Mucosa of gallbladder (tissue), 1 donor: ENCODE measurements at regions not wholly inside any gene's neighbourhood (a gene's known extent, or its start where the extent isn't known, plus 50 kb on each side); places are given as distances from the start of the nearest gene placed in this dataset.
"Not testable (repeated sequence)": the region's sequence is repeated elsewhere in the genome, so short reads cannot be mapped to it uniquely, and the experiment has no call there.

Experiments
- DNase-seq: peaks from one replicate; pipeline ENCODE4 v3.0.0-alpha.2; 2020; ENCODE audit warnings: low spot score
- donor health status: DM: no; HTN: no; CAD: no.

DNA sequence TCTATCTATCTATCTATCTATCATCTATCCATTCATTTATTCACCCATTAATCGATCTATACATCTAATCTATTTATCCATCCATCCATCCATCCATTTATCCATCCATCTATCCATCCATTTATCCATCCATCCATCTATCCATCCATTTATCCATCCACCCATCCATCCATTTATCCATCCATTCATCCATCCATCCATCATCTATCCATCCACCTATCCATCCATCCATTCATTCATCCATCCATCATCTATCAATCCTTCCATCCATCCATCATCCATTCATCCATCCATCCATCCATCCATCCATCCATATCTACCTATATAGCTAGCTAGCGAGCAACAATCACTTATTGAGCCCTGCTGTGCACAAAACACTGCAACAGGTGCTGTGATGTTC, 953.1 kb upstream of the ZNF722 start:
- no peak for DNase-seq

DNA sequence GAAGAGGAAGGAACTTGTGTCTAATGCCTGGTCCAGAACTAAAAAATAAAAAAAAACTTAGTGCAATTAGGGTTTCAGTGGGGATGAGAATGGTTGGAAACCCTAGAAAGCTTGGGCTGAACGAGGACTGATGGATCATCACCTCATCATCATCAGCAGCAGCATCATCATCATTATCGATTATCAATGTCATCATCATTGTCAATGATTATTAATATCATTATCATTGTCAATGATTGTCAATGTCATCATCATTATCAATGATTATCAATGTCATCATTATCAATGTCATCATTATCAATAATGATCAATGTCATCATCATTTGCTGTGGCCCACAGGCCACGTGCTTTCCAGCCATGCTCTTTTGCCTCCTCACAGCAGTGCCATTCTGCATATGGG, 952.0 kb upstream of the ZNF722 start:
- no peak for DNase-seq

DNA sequence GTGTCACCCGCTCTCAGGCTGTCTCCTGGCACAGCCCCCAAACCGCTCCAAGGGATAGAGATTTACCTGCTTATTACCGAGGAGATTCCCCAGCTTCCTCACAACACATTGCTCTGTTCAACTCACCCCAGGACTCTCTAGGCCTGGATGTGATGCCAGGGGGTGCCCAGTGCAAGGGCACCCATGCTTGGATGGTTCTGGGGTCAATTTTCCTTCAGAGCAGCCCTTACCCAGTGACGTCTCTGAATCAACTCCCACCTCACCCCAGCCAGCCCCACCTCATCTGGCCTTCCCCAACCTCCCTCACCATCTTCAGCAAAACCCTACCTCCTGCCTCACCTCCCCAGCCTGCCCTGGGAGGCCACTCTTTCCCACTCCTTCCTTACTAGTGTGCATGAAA, 951.6 kb upstream of the ZNF722 start:
- DNase-seq = no peak

DNA sequence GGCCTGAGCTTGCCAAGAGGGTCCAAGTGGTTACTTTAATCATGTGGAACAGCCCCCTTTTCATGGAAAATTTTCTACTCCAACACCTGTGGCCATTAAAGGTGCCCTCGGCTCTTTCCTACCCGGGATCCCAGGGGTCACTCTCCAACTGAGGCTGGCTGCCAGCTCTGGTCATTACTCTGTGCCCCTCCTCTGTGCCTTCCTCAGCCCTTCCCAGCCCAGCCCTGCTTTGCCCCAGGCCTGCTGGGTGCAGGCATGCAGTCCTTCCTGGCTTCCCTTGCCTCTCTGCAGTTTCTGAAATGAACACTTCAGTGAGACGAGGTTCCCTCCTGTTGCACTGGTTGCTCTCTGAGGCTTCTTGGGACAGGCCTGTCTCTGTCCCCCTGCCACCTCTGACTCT, 951.1 kb upstream of the ZNF722 start:
- DNase-seq = no peak

DNA sequence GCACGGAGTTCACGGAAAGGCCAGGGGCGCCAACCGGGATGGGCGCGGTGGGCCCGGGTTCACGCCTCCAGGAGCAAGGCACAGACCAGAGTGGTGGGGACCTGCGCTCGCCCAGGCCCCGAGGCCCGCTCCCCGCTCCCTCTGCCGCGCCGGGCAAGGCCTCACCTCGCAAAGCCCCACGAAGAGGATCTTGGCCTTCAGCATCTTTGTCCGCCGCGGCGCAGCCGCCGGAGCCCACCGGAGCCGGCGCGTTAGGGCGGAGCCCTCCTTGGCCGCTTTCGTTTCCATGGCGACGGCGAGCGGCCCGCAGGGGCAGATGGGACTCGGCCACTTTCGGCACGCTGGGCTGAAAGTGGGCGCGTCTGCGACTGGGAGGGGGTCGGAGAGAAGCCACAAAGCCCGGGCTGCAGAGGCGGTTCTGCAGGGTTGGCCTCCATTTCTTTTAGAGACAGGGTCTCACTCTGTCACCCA, 944.4 kb upstream of the ZNF722 start:
- DNase-seq = no peak

DNA sequence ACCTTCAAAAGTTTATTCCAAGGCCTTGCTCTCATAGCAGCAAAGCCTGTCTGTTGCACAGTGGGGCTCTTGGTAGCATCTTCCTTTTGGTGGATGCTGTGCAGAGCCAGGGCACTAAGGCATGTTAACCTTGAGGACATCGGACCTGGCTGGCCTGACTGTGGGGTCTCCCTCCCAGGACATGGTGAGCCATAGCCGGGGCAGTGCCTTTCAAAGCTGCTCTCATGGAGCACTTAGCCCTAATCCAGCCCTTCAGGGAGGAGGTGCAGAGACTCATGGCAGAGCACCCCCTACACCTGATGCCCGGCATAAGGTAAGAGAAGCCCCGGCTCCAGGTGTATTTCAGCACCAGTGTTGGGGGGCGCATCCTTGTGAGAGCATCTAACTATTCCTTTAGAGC, 941.4 kb upstream of the ZNF722 start:
- DNase-seq = no peak

DNA sequence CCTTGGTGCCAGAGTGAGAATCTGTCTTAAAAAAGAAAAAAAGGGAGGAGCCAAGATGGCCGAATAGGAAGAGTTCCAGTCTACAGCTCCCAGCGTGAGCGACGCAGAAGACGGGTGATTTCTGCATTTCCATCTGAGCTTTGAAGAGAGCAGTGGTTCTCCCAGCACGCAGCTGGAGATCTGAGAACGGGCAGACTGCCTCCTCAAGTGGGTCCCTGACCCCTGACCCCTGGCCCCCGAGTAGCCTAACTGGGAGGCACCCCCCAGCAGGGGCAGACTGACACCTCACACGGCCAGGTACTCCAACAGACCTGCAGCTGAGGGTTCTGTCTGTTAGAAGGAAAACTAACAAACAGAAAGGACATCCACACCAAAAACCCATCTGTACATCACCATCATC, 937.9 kb upstream of the ZNF722 start:
- DNase-seq = not testable (repeated sequence)

DNA sequence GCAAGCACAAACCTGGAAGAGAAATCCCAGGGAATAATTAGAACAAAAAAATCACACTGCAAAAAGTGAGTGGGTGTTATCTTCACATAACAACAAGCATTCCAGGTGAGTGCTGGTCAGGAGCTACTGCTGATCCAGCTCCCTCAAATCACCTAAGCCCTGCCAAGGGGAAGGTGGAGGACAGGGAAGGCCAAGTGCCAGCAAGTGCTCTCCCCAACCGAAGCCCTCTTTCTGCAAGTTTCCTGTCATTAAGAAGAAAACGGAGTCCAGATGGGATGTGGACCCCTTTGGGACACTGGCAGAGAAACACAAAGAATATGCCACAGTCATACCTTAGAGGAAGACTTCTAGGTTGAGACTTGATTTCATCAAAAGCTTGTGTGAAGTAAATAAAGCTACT, 933.0 kb upstream of the ZNF722 start:
- peak; percentile 2 for DNase-seq

DNA sequence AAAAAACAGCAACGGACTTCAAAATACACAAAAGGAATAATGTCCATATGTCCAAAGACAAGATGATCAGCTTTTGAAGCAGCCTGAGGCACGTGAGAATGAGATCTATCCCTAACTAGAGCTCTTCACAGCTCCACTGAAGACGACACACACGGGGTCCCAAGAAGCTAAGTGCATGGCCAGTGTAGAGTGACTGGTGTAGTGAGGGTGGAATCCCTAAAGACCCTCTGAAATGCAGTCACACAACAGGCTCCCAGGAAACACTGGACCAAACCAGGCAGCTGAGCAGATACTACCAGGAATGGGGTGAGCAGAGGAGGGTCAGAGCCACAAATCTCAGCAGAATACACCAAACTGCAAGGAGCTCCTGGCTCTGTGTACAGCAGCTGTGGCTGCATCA, 932.4 kb upstream of the ZNF722 start:
- DNase-seq = peak; percentile 7

DNA sequence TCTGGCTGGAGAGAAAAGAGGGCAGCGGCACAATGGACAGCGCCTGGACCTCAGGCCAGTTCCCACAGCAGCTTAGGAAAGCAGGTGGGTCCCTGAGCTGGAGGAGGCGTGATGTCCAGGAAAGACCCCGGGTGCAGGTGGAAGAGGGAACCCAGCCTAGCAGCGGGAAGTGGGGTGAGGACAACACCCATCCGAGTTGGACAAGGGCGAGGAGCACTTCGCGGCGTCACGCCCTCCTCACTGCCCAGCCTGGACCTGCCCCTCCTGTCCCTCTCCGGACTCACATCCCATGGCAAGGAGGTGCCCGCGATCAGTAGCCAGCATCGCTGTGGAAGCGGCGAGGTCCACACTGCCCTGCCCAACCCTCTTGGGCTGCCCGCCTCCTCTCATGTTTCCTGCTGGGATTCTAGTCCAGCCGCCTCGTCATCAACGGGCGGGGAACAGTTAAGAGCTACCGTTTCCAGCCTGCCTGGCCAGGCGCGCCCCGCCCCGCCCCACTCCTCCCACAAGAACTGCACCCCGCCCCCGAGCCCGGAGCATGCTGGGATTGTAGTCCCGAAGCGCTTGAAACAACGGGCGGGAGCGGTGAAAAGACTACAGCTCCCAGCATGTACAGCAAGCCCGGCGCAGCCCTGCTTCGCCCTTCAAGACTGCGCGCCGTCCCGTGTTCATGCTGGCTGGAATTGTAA, 930.6 kb upstream of the ZNF722 start:
- DNase-seq = peak; percentile 42

DNA sequence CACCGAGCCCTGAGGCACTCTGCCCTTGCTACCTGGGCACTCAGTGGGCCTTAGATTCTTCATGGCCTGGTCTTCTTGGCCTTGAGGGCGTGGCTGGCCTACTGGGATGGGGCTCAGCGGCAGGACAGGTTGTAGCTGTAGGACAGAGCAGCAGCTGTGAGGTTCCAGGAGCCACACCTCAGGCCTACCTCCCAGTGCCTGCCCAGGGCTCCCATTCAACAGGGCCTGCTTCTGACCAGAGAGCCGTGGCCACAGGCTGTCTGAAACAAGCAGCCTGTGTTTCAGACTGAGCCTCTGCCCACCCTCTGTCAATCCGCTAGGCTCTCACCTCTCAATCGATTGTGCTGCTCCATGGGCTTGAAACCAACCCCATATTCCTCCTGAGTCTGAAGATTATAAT, 928.0 kb upstream of the ZNF722 start:
- peak; percentile 8 for DNase-seq

DNA sequence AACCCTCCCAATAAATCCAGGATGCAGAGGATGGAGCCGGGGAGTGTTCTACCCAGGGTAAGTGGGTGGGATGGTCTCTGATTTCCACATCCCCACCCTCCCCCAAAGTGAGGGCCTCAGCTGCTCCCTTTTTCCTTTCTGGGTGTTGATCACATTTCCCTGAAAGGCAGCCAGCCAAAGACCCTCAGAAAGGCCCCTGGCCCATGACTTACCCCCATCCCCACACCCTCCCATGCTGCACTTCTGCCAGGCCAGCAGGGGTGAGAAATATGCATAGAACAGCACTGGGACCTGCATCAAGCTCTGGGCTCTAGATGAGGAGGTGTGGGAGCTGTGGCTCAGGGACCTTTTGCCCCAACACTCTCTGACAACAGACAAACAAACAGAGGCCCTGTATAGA, 927.3 kb upstream of the ZNF722 start:
- DNase-seq = peak; percentile 4

DNA sequence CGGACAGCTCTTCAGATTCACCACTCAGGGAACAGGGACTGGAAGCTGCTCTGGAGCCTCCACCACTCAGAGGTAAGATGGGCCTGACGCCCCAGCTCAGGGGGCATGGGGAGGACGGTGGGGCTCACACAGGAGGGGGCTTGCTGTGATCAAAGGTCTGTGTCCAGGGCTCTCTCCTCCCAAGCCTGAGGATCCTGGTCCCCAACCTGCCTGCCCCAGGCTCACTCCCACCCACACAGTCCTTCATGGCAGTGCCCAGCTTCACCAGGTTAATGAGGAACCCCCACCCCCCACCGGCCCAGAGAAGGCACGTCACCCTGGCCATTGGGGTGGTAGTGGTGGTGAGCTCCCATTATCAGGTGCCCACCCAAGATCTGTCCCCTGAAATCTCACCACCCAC, 926.7 kb upstream of the ZNF722 start:
- peak; percentile 5 for DNase-seq

DNA sequence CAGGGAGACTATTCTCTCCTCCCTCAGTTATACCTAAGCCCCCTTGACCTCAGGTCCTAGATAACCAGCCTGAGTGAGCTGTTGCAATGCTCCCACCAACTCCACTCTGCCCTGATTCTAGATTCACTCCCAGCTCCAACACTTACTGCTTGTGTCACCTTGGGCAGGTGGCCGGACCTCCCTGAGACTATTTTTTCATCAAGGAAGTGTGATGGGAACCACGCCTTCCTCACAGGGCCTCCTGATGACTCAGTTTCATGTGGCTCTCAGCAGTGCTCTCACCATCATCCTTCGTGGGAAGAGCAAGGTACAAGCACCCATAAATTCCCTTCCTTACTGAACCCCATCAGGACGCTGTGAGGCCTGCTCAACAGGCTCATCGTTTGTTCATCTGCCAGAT, 925.8 kb upstream of the ZNF722 start:
- DNase-seq = no peak

DNA sequence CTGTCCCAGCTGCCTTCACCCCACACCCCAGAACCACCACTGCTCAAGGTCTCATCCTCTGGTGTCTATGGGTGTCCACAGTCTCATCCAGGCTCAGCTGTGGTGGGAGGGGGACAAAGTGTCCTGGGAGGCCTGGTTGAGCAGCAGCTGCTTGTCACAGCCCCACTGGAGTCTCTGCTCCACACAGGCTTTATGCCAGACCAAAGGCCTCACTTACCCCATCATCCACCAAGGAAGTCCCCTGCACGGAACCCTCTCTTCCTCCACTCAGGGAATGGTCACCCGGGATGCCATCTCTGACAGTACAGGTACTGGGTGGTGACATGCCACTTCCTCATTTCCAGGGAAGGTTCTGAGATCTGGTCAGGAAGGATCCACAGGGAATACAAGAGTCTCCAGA, 925.4 kb upstream of the ZNF722 start:
- peak; percentile 4 for DNase-seq

DNA sequence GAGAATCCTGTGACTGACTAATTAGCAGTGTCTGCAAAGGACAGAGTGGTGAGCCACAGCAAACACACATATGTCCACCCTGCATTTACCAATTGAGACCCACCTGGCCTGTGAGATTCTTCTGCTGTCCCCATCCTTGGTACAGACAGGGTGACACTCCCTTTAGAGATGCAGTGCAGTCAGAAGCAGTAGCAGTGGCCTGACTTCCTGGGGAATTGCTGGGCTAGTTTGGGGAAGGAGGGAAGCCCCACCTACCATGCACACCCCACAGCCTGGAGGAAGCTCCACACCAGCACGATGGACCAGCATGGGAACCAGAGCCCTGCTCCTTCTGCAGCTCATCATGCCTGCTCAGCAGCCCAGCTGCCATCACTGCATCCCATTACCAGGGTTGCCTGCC, 924.9 kb upstream of the ZNF722 start:
- DNase-seq = peak; percentile 1

DNA sequence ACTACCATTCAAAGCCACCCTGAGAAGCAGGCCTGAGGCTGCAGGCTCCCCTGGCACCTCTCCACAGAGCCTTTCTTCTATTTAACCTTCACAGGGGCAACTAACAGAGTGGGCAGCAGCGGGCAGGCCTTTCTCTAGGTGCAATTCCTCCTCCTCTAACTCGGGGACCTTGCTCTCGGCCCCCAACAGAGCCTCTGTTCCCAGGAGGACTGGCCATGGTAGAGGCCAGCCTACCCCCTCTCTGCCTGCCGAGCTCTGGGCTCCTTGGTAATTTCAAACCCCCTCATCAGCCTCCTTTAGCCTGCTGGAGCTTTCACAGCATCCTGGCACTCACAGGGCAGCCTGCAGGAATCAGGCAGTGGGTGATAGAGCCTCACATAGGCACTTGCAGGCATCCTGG, 920.8 kb upstream of the ZNF722 start:
- DNase-seq = peak; percentile 6

DNA sequence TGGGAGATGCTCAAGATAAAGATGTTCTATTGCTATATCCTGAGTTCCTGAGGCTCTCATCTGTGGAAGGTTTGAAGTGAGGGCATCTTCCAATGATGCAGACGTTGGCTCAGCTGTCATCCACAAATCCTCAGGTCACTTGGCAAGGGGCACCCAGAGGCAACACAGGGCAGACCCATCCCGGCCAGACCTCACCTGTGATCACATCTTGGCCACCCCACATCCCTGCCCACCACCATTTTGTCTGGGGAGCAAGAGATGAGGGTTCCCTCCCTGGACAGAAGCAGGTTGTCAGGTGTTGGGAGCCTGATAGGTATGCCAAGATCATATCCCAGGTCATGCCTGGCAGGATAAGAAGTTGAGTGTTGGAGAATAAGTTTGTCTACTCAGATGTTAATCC, 918.2 kb upstream of the ZNF722 start:
- peak; percentile 8 for DNase-seq

DNA sequence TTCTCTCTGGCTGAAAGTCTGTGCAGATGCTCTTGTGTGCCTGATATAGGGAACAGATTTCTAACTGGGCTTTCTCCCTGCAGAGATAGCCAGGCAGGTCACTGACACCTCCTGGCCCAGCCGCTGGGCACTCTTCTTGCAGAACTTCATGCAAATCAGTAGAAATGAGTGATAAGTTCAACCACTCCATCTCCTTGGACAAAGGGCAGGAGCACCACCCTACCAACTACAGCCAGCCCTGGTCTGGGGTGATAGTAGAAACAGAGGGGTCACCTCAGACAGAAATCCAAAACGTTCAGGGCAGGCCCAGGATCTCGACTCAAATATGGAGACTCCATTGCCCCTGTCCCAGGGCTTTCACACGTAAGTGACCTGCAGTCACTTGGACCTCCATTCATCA, 917.8 kb upstream of the ZNF722 start:
- peak; percentile 2 for DNase-seq

DNA sequence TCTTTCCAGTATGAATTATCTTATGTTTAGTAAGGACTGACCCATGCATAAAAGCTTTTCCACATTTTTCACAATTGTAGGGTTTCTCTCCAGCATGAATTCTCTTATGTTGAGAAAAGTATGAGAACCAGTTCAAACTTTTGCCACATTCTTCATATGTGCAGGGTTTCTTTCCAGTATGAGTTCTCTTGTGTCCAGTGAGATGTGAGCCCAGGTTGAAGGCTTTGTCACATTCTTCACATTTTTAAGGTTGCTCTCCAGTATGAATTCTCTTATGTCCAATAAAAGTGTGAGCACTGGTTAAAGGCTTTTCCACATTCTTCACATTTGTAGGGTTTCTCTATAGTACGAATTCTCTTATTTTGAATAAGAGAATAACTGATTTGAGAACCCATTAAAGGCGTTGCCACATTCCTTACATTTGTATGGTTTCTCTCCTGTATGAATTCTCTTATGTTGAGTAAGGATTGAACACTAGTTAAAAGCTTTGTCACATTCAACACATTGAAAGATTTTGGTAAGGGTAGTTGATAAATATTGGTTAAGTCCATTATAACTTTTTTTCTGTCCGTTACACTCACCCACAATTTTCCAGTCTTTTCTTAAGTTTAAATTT, 911.0 kb upstream of the ZNF722 start:
- no peak for DNase-seq

DNA sequence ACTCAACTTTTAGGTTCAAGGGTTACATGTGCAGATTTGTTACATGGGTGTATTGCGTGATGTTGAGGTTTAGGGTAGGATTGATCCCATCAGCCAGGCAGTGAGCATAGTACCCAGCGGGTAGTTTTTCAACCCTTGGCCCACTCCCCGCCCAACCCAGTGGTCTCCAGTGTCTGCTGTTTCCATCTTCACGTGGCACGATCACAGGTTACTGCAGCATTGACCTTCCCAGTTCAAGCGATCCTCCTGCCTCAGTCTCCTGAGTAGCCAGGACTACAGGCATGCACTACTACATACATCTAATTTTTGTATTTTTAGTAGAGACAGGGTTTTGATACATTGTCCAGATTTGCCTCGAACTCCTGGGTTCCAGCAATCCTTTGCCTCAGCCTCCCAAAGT, 905.7 kb upstream of the ZNF722 start:
- no peak for DNase-seq

DNA sequence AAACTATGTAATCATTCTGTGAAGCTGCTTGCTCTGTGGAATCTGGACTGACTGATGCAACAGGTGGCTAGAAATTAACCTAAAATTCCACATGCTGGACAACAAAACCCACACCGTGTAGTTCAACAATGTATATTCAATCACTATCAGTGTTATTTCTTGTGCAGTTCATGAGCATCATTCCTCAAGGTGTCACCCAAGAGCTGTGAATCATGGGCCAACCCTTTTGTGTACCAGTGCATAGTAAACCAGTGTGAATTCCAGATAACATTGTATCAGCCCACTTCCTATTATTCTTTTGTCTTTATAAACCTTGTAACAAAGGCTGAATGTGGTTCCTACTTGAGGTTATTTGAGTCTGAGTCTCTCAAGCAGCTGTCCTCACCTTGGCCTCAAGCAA, 905.2 kb upstream of the ZNF722 start:
- no peak for DNase-seq

DNA sequence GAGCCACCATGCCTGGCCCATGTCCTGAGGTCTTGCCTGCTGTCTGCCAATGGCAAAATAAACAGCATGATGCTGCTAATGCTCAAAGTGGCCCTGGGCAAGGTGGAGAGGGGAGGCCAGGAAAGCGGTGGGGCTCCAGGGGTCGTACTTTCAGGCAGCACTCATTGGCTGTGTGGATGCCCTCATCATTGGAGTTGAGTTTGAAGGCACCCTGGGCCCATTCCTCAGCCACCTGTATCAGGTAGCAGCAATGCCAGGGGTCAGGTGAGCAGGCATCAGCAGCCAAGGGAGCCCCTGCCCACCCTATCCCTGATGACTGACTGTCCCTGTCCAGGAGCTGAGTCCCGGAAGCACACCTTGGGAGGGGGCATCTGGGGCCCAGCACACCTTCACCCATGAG, 902.5 kb upstream of the ZNF722 start:
- DNase-seq = no peak

DNA sequence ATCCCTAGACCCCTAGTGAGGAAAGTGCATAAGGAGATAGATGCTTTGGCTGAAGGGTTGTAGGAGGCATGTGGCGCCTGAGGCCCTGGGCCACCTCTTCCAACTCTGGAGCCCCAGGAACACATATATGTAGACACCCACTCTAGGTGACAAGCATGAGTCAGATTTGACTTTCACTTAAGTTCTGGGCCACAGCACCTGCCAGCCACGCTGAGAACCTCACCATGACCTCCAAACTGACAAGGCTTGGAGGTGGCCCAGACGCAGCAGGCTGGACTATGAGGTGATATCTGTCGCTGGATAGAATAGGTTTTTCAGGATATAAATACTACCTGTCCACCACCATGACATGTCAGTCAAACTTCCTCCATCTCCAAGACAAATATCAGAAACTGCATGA, 894.0 kb upstream of the ZNF722 start:
- DNase-seq = no peak
